ENCODE measurements at regions not wholly inside any gene's neighbourhood (a gene's known extent, or its start where the extent isn't known, plus 50 kb on each side); places are given as distances from the start of the nearest gene placed in this dataset.

GRCh38 chr13:44692173-44692713, 116.1 kb upstream of the TSC22D1 start (continued):
- no peak for TF ChIP-seq SOX6 (IDR thresholded peaks at IDR 0.05)
- no peak for TF ChIP-seq CSDE1 (IDR thresholded peaks at IDR 0.05)
- TF ChIP-seq ZBTB1 (CRISPR knock-in tag; IDR thresholded peaks at IDR 0.05; ENCODE audit: borderline replicate concordance, low read depth) = no peak
- TF ChIP-seq, protein P1, sequence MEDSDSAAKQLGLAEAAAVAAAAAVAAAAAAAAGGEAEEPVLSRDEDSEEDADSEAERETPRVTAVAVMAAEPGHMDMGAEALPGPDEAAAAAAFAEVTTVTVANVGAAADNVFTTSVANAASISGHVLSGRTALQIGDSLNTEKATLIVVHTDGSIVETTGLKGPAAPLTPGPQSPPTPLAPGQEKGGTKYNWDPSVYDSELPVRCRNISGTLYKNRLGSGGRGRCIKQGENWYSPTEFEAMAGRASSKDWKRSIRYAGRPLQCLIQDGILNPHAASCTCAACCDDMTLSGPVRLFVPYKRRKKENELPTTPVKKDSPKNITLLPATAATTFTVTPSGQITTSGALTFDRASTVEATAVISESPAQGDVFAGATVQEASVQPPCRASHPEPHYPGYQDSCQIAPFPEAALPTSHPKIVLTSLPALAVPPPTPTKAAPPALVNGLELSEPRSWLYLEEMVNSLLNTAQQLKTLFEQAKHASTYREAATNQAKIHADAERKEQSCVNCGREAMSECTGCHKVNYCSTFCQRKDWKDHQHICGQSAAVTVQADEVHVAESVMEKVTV (CRISPR knock-in tag; IDR thresholded peaks at IDR 0.05) = no peak
- TF ChIP-seq, protein P2, sequence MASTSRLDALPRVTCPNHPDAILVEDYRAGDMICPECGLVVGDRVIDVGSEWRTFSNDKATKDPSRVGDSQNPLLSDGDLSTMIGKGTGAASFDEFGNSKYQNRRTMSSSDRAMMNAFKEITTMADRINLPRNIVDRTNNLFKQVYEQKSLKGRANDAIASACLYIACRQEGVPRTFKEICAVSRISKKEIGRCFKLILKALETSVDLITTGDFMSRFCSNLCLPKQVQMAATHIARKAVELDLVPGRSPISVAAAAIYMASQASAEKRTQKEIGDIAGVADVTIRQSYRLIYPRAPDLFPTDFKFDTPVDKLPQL (IDR thresholded peaks at IDR 0.05; ENCODE audit: extremely low read depth, insufficient read length) = peak; percentile 76
- TF ChIP-seq, protein P3, sequence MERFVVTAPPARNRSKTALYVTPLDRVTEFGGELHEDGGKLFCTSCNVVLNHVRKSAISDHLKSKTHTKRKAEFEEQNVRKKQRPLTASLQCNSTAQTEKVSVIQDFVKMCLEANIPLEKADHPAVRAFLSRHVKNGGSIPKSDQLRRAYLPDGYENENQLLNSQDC (CRISPR knock-in tag; IDR thresholded peaks at IDR 0.05) = peak; percentile 87
- TF ChIP-seq, protein P4, sequence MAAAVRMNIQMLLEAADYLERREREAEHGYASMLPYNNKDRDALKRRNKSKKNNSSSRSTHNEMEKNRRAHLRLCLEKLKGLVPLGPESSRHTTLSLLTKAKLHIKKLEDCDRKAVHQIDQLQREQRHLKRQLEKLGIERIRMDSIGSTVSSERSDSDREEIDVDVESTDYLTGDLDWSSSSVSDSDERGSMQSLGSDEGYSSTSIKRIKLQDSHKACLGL (CRISPR knock-in tag; IDR thresholded peaks at IDR 0.05; ENCODE audit: borderline replicate concordance, poor library complexity, severe bottlenecking) = no peak
- TF ChIP-seq PHB (CRISPR knock-in tag; IDR thresholded peaks at IDR 0.05) = no peak
- 0 out of 2 replicates have a peak, but pooled peaks have one; percentile 58 for TF ChIP-seq NR2F6 (CRISPR knock-in tag; IDR thresholded peaks at IDR 0.05)
- TF ChIP-seq, protein P5, sequence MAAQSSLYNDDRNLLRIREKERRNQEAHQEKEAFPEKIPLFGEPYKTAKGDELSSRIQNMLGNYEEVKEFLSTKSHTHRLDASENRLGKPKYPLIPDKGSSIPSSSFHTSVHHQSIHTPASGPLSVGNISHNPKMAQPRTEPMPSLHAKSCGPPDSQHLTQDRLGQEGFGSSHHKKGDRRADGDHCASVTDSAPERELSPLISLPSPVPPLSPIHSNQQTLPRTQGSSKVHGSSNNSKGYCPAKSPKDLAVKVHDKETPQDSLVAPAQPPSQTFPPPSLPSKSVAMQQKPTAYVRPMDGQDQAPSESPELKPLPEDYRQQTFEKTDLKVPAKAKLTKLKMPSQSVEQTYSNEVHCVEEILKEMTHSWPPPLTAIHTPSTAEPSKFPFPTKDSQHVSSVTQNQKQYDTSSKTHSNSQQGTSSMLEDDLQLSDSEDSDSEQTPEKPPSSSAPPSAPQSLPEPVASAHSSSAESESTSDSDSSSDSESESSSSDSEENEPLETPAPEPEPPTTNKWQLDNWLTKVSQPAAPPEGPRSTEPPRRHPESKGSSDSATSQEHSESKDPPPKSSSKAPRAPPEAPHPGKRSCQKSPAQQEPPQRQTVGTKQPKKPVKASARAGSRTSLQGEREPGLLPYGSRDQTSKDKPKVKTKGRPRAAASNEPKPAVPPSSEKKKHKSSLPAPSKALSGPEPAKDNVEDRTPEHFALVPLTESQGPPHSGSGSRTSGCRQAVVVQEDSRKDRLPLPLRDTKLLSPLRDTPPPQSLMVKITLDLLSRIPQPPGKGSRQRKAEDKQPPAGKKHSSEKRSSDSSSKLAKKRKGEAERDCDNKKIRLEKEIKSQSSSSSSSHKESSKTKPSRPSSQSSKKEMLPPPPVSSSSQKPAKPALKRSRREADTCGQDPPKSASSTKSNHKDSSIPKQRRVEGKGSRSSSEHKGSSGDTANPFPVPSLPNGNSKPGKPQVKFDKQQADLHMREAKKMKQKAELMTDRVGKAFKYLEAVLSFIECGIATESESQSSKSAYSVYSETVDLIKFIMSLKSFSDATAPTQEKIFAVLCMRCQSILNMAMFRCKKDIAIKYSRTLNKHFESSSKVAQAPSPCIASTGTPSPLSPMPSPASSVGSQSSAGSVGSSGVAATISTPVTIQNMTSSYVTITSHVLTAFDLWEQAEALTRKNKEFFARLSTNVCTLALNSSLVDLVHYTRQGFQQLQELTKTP (IDR thresholded peaks at IDR 0.05; ENCODE audit: low read depth in 1 of 2, partially characterized antibody in 2 of 2) = no peak
- peak; percentile 45 for TF ChIP-seq MEIS2 (IDR thresholded peaks at IDR 0.05; ENCODE audit: partially characterized antibody)
- no peak for TF ChIP-seq ZKSCAN1 (IDR thresholded peaks at IDR 0.05; ENCODE audit: low read depth, low read length)
- TF ChIP-seq, protein P6, sequence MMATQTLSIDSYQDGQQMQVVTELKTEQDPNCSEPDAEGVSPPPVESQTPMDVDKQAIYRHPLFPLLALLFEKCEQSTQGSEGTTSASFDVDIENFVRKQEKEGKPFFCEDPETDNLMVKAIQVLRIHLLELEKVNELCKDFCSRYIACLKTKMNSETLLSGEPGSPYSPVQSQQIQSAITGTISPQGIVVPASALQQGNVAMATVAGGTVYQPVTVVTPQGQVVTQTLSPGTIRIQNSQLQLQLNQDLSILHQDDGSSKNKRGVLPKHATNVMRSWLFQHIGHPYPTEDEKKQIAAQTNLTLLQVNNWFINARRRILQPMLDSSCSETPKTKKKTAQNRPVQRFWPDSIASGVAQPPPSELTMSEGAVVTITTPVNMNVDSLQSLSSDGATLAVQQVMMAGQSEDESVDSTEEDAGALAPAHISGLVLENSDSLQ (IDR thresholded peaks at IDR 0.05) = peak; percentile 61; the same call in 1 of the 2 replicates
- TF ChIP-seq HNRNPH1 (optimal IDR thresholded peaks at IDR 0.05; ENCODE audit: low read depth, low read length) = no peak
- TF ChIP-seq SAFB2 (IDR thresholded peaks at IDR 0.05; ENCODE audit: borderline replicate concordance, low read depth, low read length, severe bottlenecking) = no peak
- TF ChIP-seq ZNF263 (CRISPR knock-in tag; IDR thresholded peaks at IDR 0.05; ENCODE audit: borderline replicate concordance) = no peak
- TF ChIP-seq C11orf30 (IDR thresholded peaks at IDR 0.05; ENCODE audit: low read depth) = no peak
- no peak for TF ChIP-seq CXXC5 (CRISPR knock-in tag; IDR thresholded peaks at IDR 0.05)
- TF ChIP-seq BMI1 (IDR thresholded peaks at IDR 0.05; ENCODE audit: low read length) = no peak
- no peak for TF ChIP-seq CREB1 (IDR thresholded peaks at IDR 0.05)
- no peak for TF ChIP-seq CREB1 (CRISPR knock-in tag; IDR thresholded peaks at IDR 0.05)
- TF ChIP-seq, protein P7, sequence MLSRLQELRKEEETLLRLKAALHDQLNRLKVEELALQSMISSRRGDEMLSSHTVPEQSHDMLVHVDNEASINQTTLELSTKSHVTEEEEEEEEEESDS (CRISPR knock-in tag; IDR thresholded peaks at IDR 0.05) = peak; percentile 76
